NCI-H146 (cell line): ENCODE measurements at regions not wholly inside any gene's neighbourhood (a gene's known extent, or its start where the extent isn't known, plus 50 kb on each side); places are given as distances from the start of the nearest gene placed in this dataset.
A peak's percentile ranks its signal among the peaks of the same experiment; 100 is the strongest.

Experiments used
- DNase-seq: peaks from one replicate; lab custom pipeline; 2025; lab: John Stamatoyannopoulos, UW

- no peak for DNase-seq
These were observed 56.0 kb downstream of the PLK2 start for GRCh38 chr5:58403822-58404433.

- DNase-seq, result no peak
These were observed 58.2 kb downstream of the PLK2 start for GRCh38 chr5:58401701-58402100.

- DNase-seq, result no peak
These were observed 59.1 kb downstream of the PLK2 start for GRCh38 chr5:58400737-58401136.

- no peak for DNase-seq
These were observed 59.9 kb downstream of the PLK2 start for GRCh38 chr5:58399951-58400350.

- no peak for DNase-seq
These were observed 65.5 kb downstream of the PLK2 start for GRCh38 chr5:58394339-58394738.

GRCh38 chr5:58393716-58394115, 66.2 kb downstream of the PLK2 start:
- DNase-seq, result no peak

- DNase-seq, result no peak
These were observed 67.4 kb downstream of the PLK2 start for GRCh38 chr5:58392496-58392895.

- no peak for DNase-seq
These were observed 76.4 kb downstream of the PLK2 start for GRCh38 chr5:58383448-58383847.

- no peak for DNase-seq
These were observed 77.8 kb downstream of the PLK2 start for GRCh38 chr5:58382131-58382534.

- DNase-seq, result no peak
These were observed 78.3 kb downstream of the PLK2 start for GRCh38 chr5:58381566-58381965.

- DNase-seq, result no peak
These were observed 79.2 kb downstream of the PLK2 start for GRCh38 chr5:58380655-58381054.

GRCh38 chr5:58378613-58379390, 81.1 kb downstream of the PLK2 start:
- no peak for DNase-seq

- DNase-seq, result no peak
These were observed 89.3 kb downstream of the PLK2 start for GRCh38 chr5:58370606-58371005.

GRCh38 chr5:58369513-58370190, 90.2 kb downstream of the PLK2 start:
- no peak for DNase-seq

- no peak for DNase-seq
These were observed 93.4 kb downstream of the PLK2 start for GRCh38 chr5:58366461-58366860.

GRCh38 chr5:58365791-58366190, 94.1 kb downstream of the PLK2 start:
- DNase-seq, result no peak

- DNase-seq, result no peak
These were observed 96.2 kb downstream of the PLK2 start for GRCh38 chr5:58363461-58364249.

GRCh38 chr5:58362135-58362534, 97.8 kb downstream of the PLK2 start:
- no peak for DNase-seq

GRCh38 chr5:58360794-58361193, 99.1 kb downstream of the PLK2 start:
- DNase-seq, result peak; percentile 38

- DNase-seq, result no peak
These were observed 99.9 kb downstream of the PLK2 start for GRCh38 chr5:58359981-58360380.

GRCh38 chr5:58358501-58359178, 101.2 kb downstream of the PLK2 start:
- DNase-seq, result peak; percentile 59
